Esophagus squamous epithelium (tissue), 5 donors: ENCODE measurements at regions not wholly inside any gene's neighbourhood (a gene's known extent, or its start where the extent isn't known, plus 50 kb on each side); places are given as distances from the start of the nearest gene placed in this dataset.

ENCODE experiments used
- DNase-seq: peaks from one replicate; lab custom pipeline; 2025; lab: John Stamatoyannopoulos, UW
- H3K27ac ChIP-seq, 4 donors: fragments of 200-600 bp; sonication (generic); one replicate each; pipeline ENCODE4 v1.5.1; 2016 to 2019; ENCODE audit warnings: mild to moderate bottlenecking in 1 of 4
- H3K27me3 ChIP-seq, 4 donors: fragments of 200-600 bp; sonication (generic); 1 replicate in 3 of 4; 2 replicates in 1 of 4; pipeline versions ENCODE4 v1.5.1 to v1.6.0; 2017 to 2021; ENCODE audit warnings: antibody characterized with exemption in 1 of 4
- H3K36me3 ChIP-seq, 3 donors: fragments of 200-600 bp; sonication (generic); one replicate each; pipeline ENCODE4 v1.5.1; 2016 to 2019
- H3K4me1 ChIP-seq, 3 donors: fragments of 200-600 bp; sonication (generic); one replicate each; pipeline ENCODE4 v1.5.1; 2017 to 2019
- H3K4me3 ChIP-seq, 4 donors: fragments of 200-600 bp; sonication (generic); 1 replicate in 3 of 4; 2 replicates in 1 of 4; pipeline ENCODE4 v1.5.1; 2016 to 2019; ENCODE audit warnings: mild to moderate bottlenecking in 2 of 4, moderate library complexity in 1 of 4
- H3K9me3 ChIP-seq, 3 donors: fragments of 200-600 bp; sonication (generic); one replicate each; pipeline ENCODE4 v1.5.1; 2016 to 2019
- CTCF ChIP-seq, 6 experiments: fragments of 450-650 bp in 4 of 6; fragments of 200-600 bp in 2 of 6; sonication (generic) in 2 of 6; IDR thresholded peaks; one replicate each; pipeline ENCODE4 v1.5.1; 2016 to 2019; ENCODE audit warnings: antibody characterized with exemption in 6 of 6, mild to moderate bottlenecking in 4 of 6, moderate library complexity in 4 of 6
- POLR2A ChIP-seq, 4 donors: fragments of 450-650 bp; IDR thresholded peaks; one replicate each; pipeline ENCODE4 v1.6.1; 2017; ENCODE audit warnings: antibody characterized with exemption in 4 of 4, mild to moderate bottlenecking in 4 of 4, moderate library complexity in 3 of 4
- WGBS, 2 donors: methylation state at CpG; one replicate each; pipeline ENCODE4 v1.1.5; 2018; 5-methylcytosine and 5-hydroxymethylcytosine counted together
- intact Hi-C: fragments of 100-400 bp; cut with DNase I; formaldehyde crosslinking; loops from one replicate; pipeline ENCODE4 v1.15.0; 2022
- donor health status: DM: yes; HTN: yes; CAD: no.

- no peak for TF ChIP-seq POLR2A (IDR thresholded peaks at IDR 0.05)
- TF ChIP-seq CTCF (IDR thresholded peaks at IDR 0.05) = no peak
- H3K9me3 ChIP-seq = no peaks in the 10 kb centered on the region
- whole genome bisulfite sequencing, 2 donors = 59 to 61% methylated on average over 2 of the region's 2 CpGs
- no peaks in the 10 kb centered on the region for H3K27me3 ChIP-seq
- no peak overlapping the region for H3K4me3 ChIP-seq
- no peak for DNase-seq
- H3K36me3 ChIP-seq = no peaks in the 10 kb centered on the region
- no peak overlapping the region for H3K27ac ChIP-seq
- peaks cover 0 to 6% (median 0%) of the 10 kb centered on the region in 3 donors for H3K4me1 ChIP-seq
- intact Hi-C loops = no loop called here
Observed at GRCh38 chr4:186775902-186776301, 52.2 kb upstream of the FAT1 start.

GRCh38 chr4:186778134-186778533 is 54.5 kb upstream of the FAT1 start:
- H3K4me1 ChIP-seq = peaks cover 0 to 17% (median 0%) of the 10 kb centered on the region in 3 donors
- 82 to 98% methylated on average over 3 to 6 of the region's 7 CpGs for WGBS, 2 donors
- DNase-seq = no peak
- no peaks in the 10 kb centered on the region for H3K27me3 ChIP-seq
- H3K4me3 ChIP-seq = no peak overlapping the region
- H3K36me3 ChIP-seq = no peaks in the 10 kb centered on the region
- no peak overlapping the region for H3K27ac ChIP-seq
- no peak for TF ChIP-seq CTCF (IDR thresholded peaks at IDR 0.05)
- TF ChIP-seq POLR2A (IDR thresholded peaks at IDR 0.05) = no peak
- H3K9me3 ChIP-seq = no peaks in the 10 kb centered on the region
- intact Hi-C loops = no loop called here

- TF ChIP-seq CTCF (IDR thresholded peaks at IDR 0.05) (no peak), POLR2A (IDR thresholded peaks at IDR 0.05) (no peak)
- Histone ChIP-seq H3K36me3 (no peaks in the 10 kb centered on the region), H3K27me3 (no peaks in the 10 kb centered on the region), H3K4me3 (no peak overlapping the region), H3K9me3 (no peaks in the 10 kb centered on the region), H3K27ac (no peak overlapping the region), H3K4me1 (peaks cover 0 to 17% (median 0%) of the 10 kb centered on the region in 3 donors)
- intact Hi-C loops = no loop called here
- no peak for DNase-seq
- WGBS, 2 donors = 18 to 51% methylated on average over 4 of the region's 4 CpGs
Observed at GRCh38 chr4:186780291-186781031, 56.8 kb upstream of the FAT1 start.

- TF ChIP-seq POLR2A (IDR thresholded peaks at IDR 0.05) = no peak
- TF ChIP-seq CTCF (IDR thresholded peaks at IDR 0.05) = no peak
- H3K36me3 ChIP-seq = no peaks in the 10 kb centered on the region
- no peaks in the 10 kb centered on the region for H3K27me3 ChIP-seq
- no peaks in the 10 kb centered on the region for H3K9me3 ChIP-seq
- intact Hi-C loops = no loop called here
- 54% methylated on average over 6 of the region's 6 CpGs for WGBS, 2 donors
- no peak overlapping the region for H3K27ac ChIP-seq
- no peak for DNase-seq
- peaks cover 0 to 17% (median 0%) of the 10 kb centered on the region in 3 donors for H3K4me1 ChIP-seq
- no peak overlapping the region for H3K4me3 ChIP-seq
Observed at GRCh38 chr4:186781032-186781917, 57.6 kb upstream of the FAT1 start.

- TF ChIP-seq POLR2A (IDR thresholded peaks at IDR 0.05) = no peak
- no peak for TF ChIP-seq CTCF (IDR thresholded peaks at IDR 0.05)
- no peak for DNase-seq
- 76 to 77% methylated on average over 5 of the region's 5 CpGs for WGBS, 2 donors
Observed at GRCh38 chr4:186782302-186782701, 58.6 kb upstream of the FAT1 start.

More at GRCh38 chr4:186782302-186782701, 58.6 kb upstream of the FAT1 start:
- Histone ChIP-seq H3K27me3 (no peaks in the 10 kb centered on the region), H3K27ac (no peak overlapping the region), H3K9me3 (no peaks in the 10 kb centered on the region), H3K36me3 (no peaks in the 10 kb centered on the region), H3K4me1 (peaks cover 0 to 17% (median 0%) of the 10 kb centered on the region in 3 donors), H3K4me3 (no peak overlapping the region)
- intact Hi-C loops = no loop called here
